ENCODE measurements at regions not wholly inside any gene's neighbourhood (a gene's known extent, or its start where the extent isn't known, plus 50 kb on each side); places are given as distances from the start of the nearest gene placed in this dataset.

GRCh38 chr12:125205386-125205785 lies 140.2 kb downstream of the AACS start:
- H3K27me3 Mint-ChIP-seq (ENCODE audit: low read depth): peaks cover 82% of the 10 kb centered on the region

More at GRCh38 chr12:125205386-125205785, 140.2 kb downstream of the AACS start:
- Histone ChIP-seq H3K4me1 (ENCODE audit: insufficient read depth, low read length) (peaks cover 20% of the 10 kb centered on the region; the same call in 1 of the 2 replicates), H2BK120ac (ENCODE audit: low read depth, low read length, poor library complexity, severe bottlenecking) (no peak overlapping the region), H3K4ac (ENCODE audit: low read depth, low read length) (no peak overlapping the region), H3K4me2 (ENCODE audit: insufficient read depth, insufficient read length, low read length) (no peak overlapping the region), H4K91ac (ENCODE audit: insufficient read length, low read depth, low read length) (no peak overlapping the region), H2AFZ (ENCODE audit: low read length) (no peak overlapping the region), H4K20me1 (ENCODE audit: control insufficient read depth, insufficient read depth, insufficient read length) (no peaks in the 10 kb centered on the region), H2BK5ac (ENCODE audit: insufficient read length, low read length) (no peak overlapping the region), H3K23ac (ENCODE audit: insufficient read length, low read depth, low read length) (no peak overlapping the region), H2BK20ac (ENCODE audit: low read depth, low read length, poor library complexity, severe bottlenecking) (no peak overlapping the region), H3K27me3 (ENCODE audit: insufficient read depth, low read length) (no peaks in the 10 kb centered on the region), H3K18ac (ENCODE audit: insufficient read length, low read depth, low read length) (peak overlapping the region; percentile 34), H3K9ac (ENCODE audit: extremely low read depth, insufficient read length, low read length) (no peak overlapping the region), H3T11ph (ENCODE audit: low read length) (no peak overlapping the region), H4K8ac (replicated peaks; ENCODE audit: insufficient read length, low read depth, low read length) (no peak overlapping the region), H3K79me2 (ENCODE audit: insufficient read depth, low read length) (peaks cover 11% of the 10 kb centered on the region; the same call in 1 of the 2 replicates), H3K23me2 (ENCODE audit: insufficient read length, low read depth, low read length, poor library complexity, severe bottlenecking) (peaks cover 3% of the 10 kb centered on the region), H3K9me3 (ENCODE audit: control insufficient read depth, low read depth, low read length) (peaks cover 4% of the 10 kb centered on the region), H3K27ac (ENCODE audit: insufficient read length, low read depth, low read length) (no peak overlapping the region), H3K56ac (ENCODE audit: insufficient read length, low read depth, low read length) (no peak overlapping the region), H3K79me1 (ENCODE audit: insufficient read depth, low read depth, low read length, poor library complexity, severe bottlenecking) (no peaks in the 10 kb centered on the region), H2BK12ac (ENCODE audit: insufficient read length, low read depth, low read length) (no peak overlapping the region), H2AK5ac (ENCODE audit: insufficient read length, low read length) (no peak overlapping the region), H3K14ac (ENCODE audit: insufficient read depth, low read length) (no peak overlapping the region; the same call in 1 of the 2 replicates), H4K5ac (ENCODE audit: insufficient read length, low read depth, low read length) (no peak overlapping the region), H2BK15ac (ENCODE audit: low read depth, low read length) (no peak overlapping the region)
- WGBS (ENCODE audit: extremely low coverage, insufficient read length, low lambda C conversion rate): no CpG with 5 or more reads among the region's 5 CpGs
- peaks cover 21 to 38% of the 10 kb centered on the region in 2 experiments for H3K4me1 Mint-ChIP-seq
- H3K36me3 Mint-ChIP-seq (ENCODE audit: insufficient read depth in 1 of 3, low read depth in 3 of 3): peaks cover 3 to 25% (median 13%) of the 10 kb centered on the region in 3 experiments; a peak in 6 of 7 replicates
- no peak for DNase-seq
- no peak for TF ChIP-seq CTCF (conservative IDR thresholded peaks at IDR 0.05)
- no peak overlapping the region for H3K27ac Mint-ChIP-seq
- no peak overlapping the region; a peak in 1 of 5 replicates for H3K4me3 Mint-ChIP-seq
- peaks cover 0 to 1% of the 10 kb centered on the region in 2 experiments; a peak in 3 of 5 replicates for H3K9me3 Mint-ChIP-seq

Measured in H9 (cell line).